GM12878 (cell line): ENCODE measurements at regions not wholly inside any gene's neighbourhood (a gene's known extent, or its start where the extent isn't known, plus 50 kb on each side); places are given as distances from the start of the nearest gene placed in this dataset.
"Not testable (repeated sequence)": the region's sequence is repeated elsewhere in the genome, so short reads cannot be mapped to it uniquely, and the experiment has no call there.

ENCODE experiments used
- CREB1 ChIP-seq: IDR thresholded peaks from 2 replicates; pipeline ENCODE4 v1.6.1; 2012; ENCODE audit warnings: low read depth, mild to moderate bottlenecking, inconsistent platforms
- EP300 ChIP-seq, 2 experiments: fragments of 150-350 bp in 1 of 2; IDR thresholded peaks; 2 replicates each; pipeline ENCODE4 v1.6.1; 2011 to 2012; ENCODE audit warnings: low read depth in 2 of 2, low read length in 2 of 2, borderline replicate concordance in 1 of 2, improper control_type of control experiment in 1 of 2, inconsistent platforms in 1 of 2; ENCODE audit not compliant: control insufficient read depth in 1 of 2
- EZH2 ChIP-seq: IDR thresholded peaks from 2 replicates; pipeline ENCODE4 v1.6.1; 2012; ENCODE audit warnings: low read depth, mild to moderate bottlenecking, control low read depth, inconsistent platforms, low read length, borderline replicate concordance; ENCODE audit not compliant: control insufficient read depth
- MYC ChIP-seq: IDR thresholded peaks from 2 replicates; pipeline ENCODE4 v1.6.1; 2011; ENCODE audit warnings: mild to moderate bottlenecking, low read length, moderate library complexity, inconsistent platforms; ENCODE audit not compliant: insufficient read depth, insufficient replicate concordance, insufficient read length, severe bottlenecking
- POLR2A ChIP-seq: IDR thresholded peaks from 2 replicates; pipeline ENCODE4 v1.6.1; 2011; ENCODE audit warnings: low read depth, mild to moderate bottlenecking, low read length
- POLR2AphosphoS5 ChIP-seq: IDR thresholded peaks from 2 replicates; pipeline ENCODE4 v1.6.1; 2011; ENCODE audit warnings: mild to moderate bottlenecking, low read length, inconsistent platforms
- POU2F2 ChIP-seq: IDR thresholded peaks from 3 replicates; pipeline ENCODE4 v1.6.1; 2011; ENCODE audit warnings: low read depth, mild to moderate bottlenecking, low read length, borderline replicate concordance
- RB1 ChIP-seq: fragments of 450-650 bp; formaldehyde crosslinking; IDR thresholded peaks from 2 replicates; pipeline ENCODE4 v1.6.1; 2017; ENCODE audit warnings: mild to moderate bottlenecking, borderline replicate concordance
- RBBP5 ChIP-seq: fragments of 200-600 bp; sonication (generic); conservative IDR thresholded peaks from 2 replicates; pipeline ENCODE4 v1.6.1; 2016
- SIN3A ChIP-seq: IDR thresholded peaks from 2 replicates; pipeline ENCODE4 v1.6.1; 2012; ENCODE audit warnings: low read depth, low read length, improper control_type of control experiment
- YY1 ChIP-seq: IDR thresholded peaks from 2 replicates; pipeline ENCODE4 v1.6.1; 2011; ENCODE audit warnings: low read depth, mild to moderate bottlenecking, low read length
- ZNF217 ChIP-seq: fragments of 450-650 bp; IDR thresholded peaks from 2 replicates; pipeline ENCODE4 v1.6.1; 2017; ENCODE audit warnings: antibody characterized with exemption, mild to moderate bottlenecking
- TF ChIP-seq, protein P1 (sequence below), 3 experiments: IDR thresholded peaks in 2 of 3; conservative IDR thresholded peaks in 1 of 3; 2 replicates each; pipeline ENCODE4 v1.5.1; 2011; ENCODE audit warnings: low read depth in 3 of 3, low read length in 3 of 3, mild to moderate bottlenecking in 3 of 3, control low read depth in 2 of 3, moderate library complexity in 2 of 3, inconsistent platforms in 1 of 3, mixed read lengths in 1 of 3; ENCODE audit not compliant: control insufficient read depth in 2 of 3, insufficient read depth in 1 of 3; ENCODE audit errors: extremely low read depth in 1 of 3

DNA sequence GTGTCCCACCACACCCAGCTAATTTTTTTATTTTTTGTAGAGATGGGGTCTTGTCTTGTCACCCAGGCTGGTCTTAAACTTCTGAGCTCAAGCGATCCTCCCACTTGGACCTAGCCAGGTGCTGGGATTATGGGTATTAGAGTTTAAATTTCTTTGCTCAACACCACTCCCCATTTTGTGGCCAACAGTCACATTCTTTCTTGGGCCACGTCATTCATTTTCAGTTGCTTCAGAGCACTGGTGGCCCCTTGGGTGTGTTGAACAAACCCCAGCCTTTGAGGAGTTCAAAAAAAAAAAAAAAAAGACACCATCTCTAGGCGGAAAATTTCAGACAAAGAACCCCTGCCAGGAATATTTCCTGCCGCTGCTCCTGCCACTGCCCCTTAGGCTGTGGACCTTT, 77.0 kb downstream of the SPDYE17 start:
- not testable (repeated sequence) for TF ChIP-seq EZH2; EP300 (IDR thresholded peaks at IDR 0.05; ENCODE audit: borderline replicate concordance in 1 of 2, control insufficient read depth in 1 of 2, low read depth in 2 of 2, low read length in 2 of 2); RB1; CREB1; ZNF217; POU2F2; MYC; SIN3A; YY1; POLR2AphosphoS5; POLR2A; RBBP5
- TF ChIP-seq, protein P1, sequence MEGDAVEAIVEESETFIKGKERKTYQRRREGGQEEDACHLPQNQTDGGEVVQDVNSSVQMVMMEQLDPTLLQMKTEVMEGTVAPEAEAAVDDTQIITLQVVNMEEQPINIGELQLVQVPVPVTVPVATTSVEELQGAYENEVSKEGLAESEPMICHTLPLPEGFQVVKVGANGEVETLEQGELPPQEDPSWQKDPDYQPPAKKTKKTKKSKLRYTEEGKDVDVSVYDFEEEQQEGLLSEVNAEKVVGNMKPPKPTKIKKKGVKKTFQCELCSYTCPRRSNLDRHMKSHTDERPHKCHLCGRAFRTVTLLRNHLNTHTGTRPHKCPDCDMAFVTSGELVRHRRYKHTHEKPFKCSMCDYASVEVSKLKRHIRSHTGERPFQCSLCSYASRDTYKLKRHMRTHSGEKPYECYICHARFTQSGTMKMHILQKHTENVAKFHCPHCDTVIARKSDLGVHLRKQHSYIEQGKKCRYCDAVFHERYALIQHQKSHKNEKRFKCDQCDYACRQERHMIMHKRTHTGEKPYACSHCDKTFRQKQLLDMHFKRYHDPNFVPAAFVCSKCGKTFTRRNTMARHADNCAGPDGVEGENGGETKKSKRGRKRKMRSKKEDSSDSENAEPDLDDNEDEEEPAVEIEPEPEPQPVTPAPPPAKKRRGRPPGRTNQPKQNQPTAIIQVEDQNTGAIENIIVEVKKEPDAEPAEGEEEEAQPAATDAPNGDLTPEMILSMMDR (IDR thresholded peaks at IDR 0.05 in 2 of 3, conservative IDR thresholded peaks at IDR 0.05 in 1 of 3; ENCODE audit: control insufficient read depth in 2 of 3, extremely low read depth in 1 of 3, insufficient read depth in 1 of 3, low read depth in 3 of 3, low read length in 3 of 3), result not testable (repeated sequence)
